ENCODE measurements at regions not wholly inside any gene's neighbourhood (a gene's known extent, or its start where the extent isn't known, plus 50 kb on each side); places are given as distances from the start of the nearest gene placed in this dataset.

DNA sequence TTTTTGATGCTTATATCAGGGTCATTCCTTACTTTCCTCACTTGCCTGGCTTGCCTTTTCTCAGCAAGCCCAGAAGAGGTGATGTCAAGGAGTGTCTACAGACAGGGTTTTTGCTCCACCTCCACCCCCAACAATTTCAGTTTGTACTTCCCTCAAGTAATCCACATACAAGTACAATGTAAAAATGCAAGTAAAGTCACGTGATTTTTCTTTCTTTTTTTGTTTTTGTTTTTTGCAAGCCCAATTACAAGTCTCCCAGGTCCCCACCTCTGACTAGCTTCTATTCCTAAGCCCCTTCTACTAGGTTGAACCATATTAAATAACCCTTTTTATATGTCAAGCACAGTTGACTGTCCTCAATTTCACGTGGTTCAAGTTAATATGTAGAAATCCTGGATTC, 579.6 kb downstream of the DIAPH3 start:
- no peak for TF ChIP-seq CTCF (IDR thresholded peaks at IDR 0.05; ENCODE audit: low read depth, low read length, missing control alignments)
- no peak for DNase-seq (ENCODE audit: extremely low read depth, low read depth)
- no peak overlapping the region for H3K4me3 ChIP-seq (replicated peaks; ENCODE audit: low read depth, low read length)

- TF ChIP-seq CTCF (IDR thresholded peaks at IDR 0.05; ENCODE audit: low read depth, low read length, missing control alignments): no peak
- DNase-seq (ENCODE audit: extremely low read depth, low read depth): no peak
- no peak overlapping the region for H3K4me3 ChIP-seq (replicated peaks; ENCODE audit: low read depth, low read length)
Measured at GRCh38 chr13:59584761-59585670, 578.7 kb downstream of the DIAPH3 start.

DNA sequence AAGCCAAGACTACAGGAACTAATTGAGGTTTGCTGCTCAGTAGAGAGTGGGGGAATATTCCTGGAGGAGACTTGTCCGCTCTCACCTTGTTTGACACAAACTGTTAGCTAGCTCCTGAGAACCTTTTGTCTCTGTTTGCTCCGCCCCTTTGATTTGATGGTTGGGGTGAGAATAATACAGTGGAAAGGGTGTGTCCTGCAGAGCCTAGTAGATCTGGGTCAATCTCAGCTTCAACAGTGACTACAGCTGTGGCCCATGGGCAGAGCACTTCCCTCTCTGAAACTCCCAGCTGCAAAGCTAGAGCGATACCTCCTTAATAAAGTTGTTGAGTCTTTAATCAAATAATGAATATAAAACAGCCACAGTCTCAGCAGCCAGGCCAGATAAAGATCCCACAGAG, 576.7 kb downstream of the DIAPH3 start:
- no peak overlapping the region for H3K4me3 ChIP-seq (replicated peaks; ENCODE audit: low read depth, low read length)
- no peak for TF ChIP-seq CTCF (IDR thresholded peaks at IDR 0.05; ENCODE audit: low read depth, low read length, missing control alignments)
- no peak for DNase-seq (ENCODE audit: extremely low read depth, low read depth)

DNA sequence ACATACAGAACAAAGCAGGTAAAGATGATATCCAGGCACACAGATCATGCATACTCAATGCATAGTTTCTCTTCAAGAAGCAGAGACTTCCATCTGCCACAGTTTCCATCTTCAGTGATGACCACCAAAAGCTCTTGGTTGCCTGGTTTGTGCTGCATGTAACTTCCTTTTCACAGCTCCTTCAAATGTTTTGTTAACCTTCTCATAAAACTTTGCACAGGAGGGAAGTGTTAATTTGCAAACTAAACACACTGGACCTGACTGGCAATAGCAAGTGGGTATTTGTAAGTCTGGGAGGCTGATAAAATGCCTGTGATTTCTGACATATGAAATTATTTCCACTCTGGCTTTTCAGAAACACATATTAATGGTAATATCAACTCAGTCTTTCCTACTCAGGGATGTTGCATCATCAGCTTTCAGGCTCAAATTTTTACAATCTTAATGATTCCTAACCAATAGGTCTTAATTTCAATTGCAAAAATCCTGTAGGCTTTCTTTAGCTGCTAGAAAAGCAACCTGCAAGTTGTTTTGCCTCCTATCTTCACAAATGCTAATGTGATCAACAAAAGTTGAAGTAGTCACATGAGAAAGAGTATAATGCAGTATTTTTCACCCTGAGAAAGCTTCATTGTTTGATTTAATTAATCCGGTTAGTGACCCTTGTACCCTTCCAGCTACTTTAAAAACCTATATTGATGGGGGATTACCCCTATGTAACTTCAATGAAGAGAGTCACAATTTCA, 575.6 kb downstream of the DIAPH3 start:
- no peak for DNase-seq (ENCODE audit: extremely low read depth, low read depth)
- no peak for TF ChIP-seq CTCF (IDR thresholded peaks at IDR 0.05; ENCODE audit: low read depth, low read length, missing control alignments)
- H3K4me3 ChIP-seq (replicated peaks; ENCODE audit: low read depth, low read length): no peak overlapping the region

DNA sequence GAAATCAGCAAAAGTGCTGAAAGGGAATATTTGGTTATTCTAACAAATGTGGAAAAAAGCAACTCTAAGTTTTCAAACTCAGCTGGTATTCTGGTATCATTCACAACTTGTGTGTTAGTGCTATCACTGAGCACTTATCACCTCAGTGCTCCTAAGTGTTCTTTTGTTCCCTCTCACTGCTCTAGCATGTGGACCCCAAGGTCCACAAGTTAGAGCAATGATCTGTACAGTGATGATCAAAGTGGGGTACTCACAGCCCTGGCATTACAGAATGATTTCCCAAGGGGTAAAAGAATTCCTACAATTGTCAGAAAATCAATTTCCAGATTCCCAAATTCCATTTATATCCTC, 575.0 kb downstream of the DIAPH3 start:
- no peak for TF ChIP-seq CTCF (IDR thresholded peaks at IDR 0.05; ENCODE audit: low read depth, low read length, missing control alignments)
- DNase-seq (ENCODE audit: extremely low read depth, low read depth): no peak
- no peak overlapping the region for H3K4me3 ChIP-seq (replicated peaks; ENCODE audit: low read depth, low read length)

GRCh38 chr13:59601993-59602392, 561.7 kb downstream of the DIAPH3 start:
- H3K4me3 ChIP-seq (replicated peaks; ENCODE audit: low read depth, low read length): no peak overlapping the region

More at GRCh38 chr13:59601993-59602392, 561.7 kb downstream of the DIAPH3 start:
- TF ChIP-seq CTCF (IDR thresholded peaks at IDR 0.05; ENCODE audit: low read depth, low read length, missing control alignments): no peak
- no peak for DNase-seq (ENCODE audit: extremely low read depth, low read depth)
